ENCODE measurements at regions not wholly inside any gene's neighbourhood (a gene's known extent, or its start where the extent isn't known, plus 50 kb on each side); places are given as distances from the start of the nearest gene placed in this dataset.
"Not testable (repeated sequence)": the region's sequence is repeated elsewhere in the genome, so short reads cannot be mapped to it uniquely, and the experiment has no call there.

- in situ Hi-C loops (cut with HindIII; ENCODE audit: low pct_unique_long_range_greater_than_20kb, low sequenced_read_pairs) = loop anchor here (10.0 kb wide), 2 partner anchors 77 to 367 kb away; no protein-coding TSS in a partner anchor
- DNase-seq (ENCODE audit: low read depth, low spot score) = no peak
Observed at GRCh38 chr5:142542078-142542477, 143.8 kb downstream of the FGF1 start.

GRCh38 chr5:142540922-142541422 lies 144.9 kb downstream of the FGF1 start:
- DNase-seq (ENCODE audit: low read depth, low spot score) = no peak
- in situ Hi-C loops (cut with HindIII; ENCODE audit: low pct_unique_long_range_greater_than_20kb, low sequenced_read_pairs) = loop anchor here (10.0 kb wide), 2 partner anchors 76 to 366 kb away; no protein-coding TSS in a partner anchor

GRCh38 chr5:142539154-142539740 lies 146.6 kb downstream of the FGF1 start:
- no peak for DNase-seq (ENCODE audit: low read depth, low spot score)
- in situ Hi-C loops (cut with HindIII; ENCODE audit: low pct_unique_long_range_greater_than_20kb, low sequenced_read_pairs) = no loop called here

GRCh38 chr5:142537938-142538337 lies 148.0 kb downstream of the FGF1 start:
- in situ Hi-C loops (cut with HindIII; ENCODE audit: low pct_unique_long_range_greater_than_20kb, low sequenced_read_pairs) = no loop called here
- no peak for DNase-seq (ENCODE audit: low read depth, low spot score)

GRCh38 chr5:142532781-142533176 lies 153.1 kb downstream of the FGF1 start:
- DNase-seq (ENCODE audit: low read depth, low spot score) = no peak
- in situ Hi-C loops (cut with HindIII; ENCODE audit: low pct_unique_long_range_greater_than_20kb, low sequenced_read_pairs) = no loop called here

- DNase-seq (ENCODE audit: low read depth, low spot score) = no peak
- in situ Hi-C loops (cut with HindIII; ENCODE audit: low pct_unique_long_range_greater_than_20kb, low sequenced_read_pairs) = no loop called here
Observed at GRCh38 chr5:142531977-142532780, 153.7 kb downstream of the FGF1 start.

GRCh38 chr5:142530904-142531303 lies 155.0 kb downstream of the FGF1 start:
- in situ Hi-C loops (cut with HindIII; ENCODE audit: low pct_unique_long_range_greater_than_20kb, low sequenced_read_pairs) = no loop called here
- no peak for DNase-seq (ENCODE audit: low read depth, low spot score)

- in situ Hi-C loops (cut with HindIII; ENCODE audit: low pct_unique_long_range_greater_than_20kb, low sequenced_read_pairs) = no loop called here
- no peak for DNase-seq (ENCODE audit: low read depth, low spot score)
Observed at GRCh38 chr5:142529626-142530278, 156.1 kb downstream of the FGF1 start.

GRCh38 chr5:142527664-142528295 lies 158.1 kb downstream of the FGF1 start:
- in situ Hi-C loops (cut with HindIII; ENCODE audit: low pct_unique_long_range_greater_than_20kb, low sequenced_read_pairs) = no loop called here
- no peak for DNase-seq (ENCODE audit: low read depth, low spot score)

- in situ Hi-C loops (cut with HindIII; ENCODE audit: low pct_unique_long_range_greater_than_20kb, low sequenced_read_pairs) = no loop called here
- DNase-seq (ENCODE audit: low read depth, low spot score) = no peak
Observed at GRCh38 chr5:142527234-142527633, 158.7 kb downstream of the FGF1 start.

- in situ Hi-C loops (cut with HindIII; ENCODE audit: low pct_unique_long_range_greater_than_20kb, low sequenced_read_pairs) = no loop called here
- DNase-seq (ENCODE audit: low read depth, low spot score) = no peak
Observed at GRCh38 chr5:142522983-142523382, 162.9 kb downstream of the FGF1 start.

GRCh38 chr5:142521706-142522105 lies 164.2 kb downstream of the FGF1 start:
- DNase-seq (ENCODE audit: low read depth, low spot score) = no peak
- in situ Hi-C loops (cut with HindIII; ENCODE audit: low pct_unique_long_range_greater_than_20kb, low sequenced_read_pairs) = no loop called here

GRCh38 chr5:142520885-142521284 lies 165.0 kb downstream of the FGF1 start:
- in situ Hi-C loops (cut with HindIII; ENCODE audit: low pct_unique_long_range_greater_than_20kb, low sequenced_read_pairs) = no loop called here
- DNase-seq (ENCODE audit: low read depth, low spot score) = no peak

GRCh38 chr5:142519913-142520312 lies 166.0 kb downstream of the FGF1 start:
- in situ Hi-C loops (cut with HindIII; ENCODE audit: low pct_unique_long_range_greater_than_20kb, low sequenced_read_pairs); DNase-seq (ENCODE audit: low read depth, low spot score): not testable (repeated sequence)

GRCh38 chr5:142517840-142518239 lies 168.1 kb downstream of the FGF1 start:
- in situ Hi-C loops (cut with HindIII; ENCODE audit: low pct_unique_long_range_greater_than_20kb, low sequenced_read_pairs) = no loop called here
- no peak for DNase-seq (ENCODE audit: low read depth, low spot score)

- in situ Hi-C loops (cut with HindIII; ENCODE audit: low pct_unique_long_range_greater_than_20kb, low sequenced_read_pairs) = no loop called here
- no peak for DNase-seq (ENCODE audit: low read depth, low spot score)
Observed at GRCh38 chr5:142516732-142517131, 169.2 kb downstream of the FGF1 start.

GRCh38 chr5:142515036-142515435 lies 170.9 kb downstream of the FGF1 start:
- DNase-seq (ENCODE audit: low read depth, low spot score) = no peak
- in situ Hi-C loops (cut with HindIII; ENCODE audit: low pct_unique_long_range_greater_than_20kb, low sequenced_read_pairs) = no loop called here

- in situ Hi-C loops (cut with HindIII; ENCODE audit: low pct_unique_long_range_greater_than_20kb, low sequenced_read_pairs) = no loop called here
Observed at GRCh38 chr5:142514196-142514595, 171.7 kb downstream of the FGF1 start.

More at GRCh38 chr5:142514196-142514595, 171.7 kb downstream of the FGF1 start:
- no peak for DNase-seq (ENCODE audit: low read depth, low spot score)

Data from SK-MEL-5 (cell line).